Lower lobe of right lung (tissue), 2 donors: ENCODE measurements at regions not wholly inside any gene's neighbourhood (a gene's known extent, or its start where the extent isn't known, plus 50 kb on each side); places are given as distances from the start of the nearest gene placed in this dataset.
"Not testable (repeated sequence)": the region's sequence is repeated elsewhere in the genome, so short reads cannot be mapped to it uniquely, and the experiment has no call there.

Experiments
- ATAC-seq, 2 donors: fragments of 200-7000 bp; cut with Tn5 transposase; one replicate each; pipeline ENCODE4 v1.9.1; 2020 to 2022; ENCODE audit warnings: mild to moderate bottlenecking in 2 of 2, moderate library complexity in 2 of 2
- DNase-seq: peaks from one replicate; pipeline ENCODE4 v3.0.0-alpha.2; 2020
- H3K27ac ChIP-seq: fragments of 200-600 bp; one replicate; pipeline ENCODE4 v1.8.0; 2022
- H3K27me3 ChIP-seq: fragments of 200-600 bp; one replicate; pipeline ENCODE4 v1.8.0; 2022; ENCODE audit warnings: low read depth
- H3K36me3 ChIP-seq: fragments of 200-600 bp; one replicate; pipeline ENCODE4 v1.8.0; 2022; ENCODE audit warnings: mild to moderate bottlenecking
- H3K4me1 ChIP-seq: fragments of 200-600 bp; one replicate; pipeline ENCODE4 v1.8.0; 2022
- H3K4me3 ChIP-seq: fragments of 200-600 bp; one replicate; pipeline ENCODE4 v1.8.0; 2022; ENCODE audit warnings: mild to moderate bottlenecking
- H3K9me3 ChIP-seq: fragments of 200-600 bp; one replicate; pipeline ENCODE4 v1.8.0; 2022
- intact Hi-C: fragments of 100-400 bp; cut with DNase I; formaldehyde crosslinking; loops from one replicate; pipeline ENCODE4 v1.11.0; 2022
- TF ChIP-seq, protein P1 (sequence below): fragments of 200-600 bp; IDR thresholded peaks from one replicate; pipeline ENCODE4 v1.8.0; 2022; ENCODE audit warnings: antibody characterized with exemption, mild to moderate bottlenecking
- donor health status: DM: no; HTN: yes; CAD: no; lungs with severe emphysema.

DNA sequence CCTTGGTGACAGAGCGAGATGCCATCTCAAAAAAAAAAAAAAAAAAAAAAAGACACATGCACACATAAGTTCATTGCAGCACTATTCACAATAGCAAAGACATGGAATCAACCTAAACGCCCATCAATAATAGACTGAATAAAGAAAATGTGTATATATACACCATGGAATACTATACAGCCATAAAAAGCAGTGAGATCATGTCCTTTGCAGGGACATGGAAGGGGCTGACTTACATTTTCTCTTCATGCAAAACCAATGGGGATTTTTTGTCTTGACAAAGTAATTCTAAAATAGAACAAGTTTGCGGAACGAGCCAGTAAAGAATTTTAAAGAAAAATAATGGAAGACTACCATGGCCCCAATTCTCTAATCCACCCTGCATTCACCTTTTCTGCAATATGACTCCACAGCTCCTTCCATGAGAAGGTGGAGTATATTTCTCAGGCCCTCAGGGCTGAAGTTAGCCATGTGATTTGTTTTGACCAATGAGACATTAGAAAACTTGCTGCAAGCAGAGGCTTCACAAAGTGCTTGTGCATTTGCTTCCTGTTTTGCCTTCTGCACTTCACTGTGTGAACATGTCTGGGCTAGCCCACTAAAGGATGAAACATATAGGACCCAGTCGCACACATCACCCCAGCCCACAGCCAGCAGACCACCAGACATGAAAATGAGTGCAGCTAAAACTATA, 78.8 kb upstream of the NR5A2 start:
- TF ChIP-seq, protein P1, sequence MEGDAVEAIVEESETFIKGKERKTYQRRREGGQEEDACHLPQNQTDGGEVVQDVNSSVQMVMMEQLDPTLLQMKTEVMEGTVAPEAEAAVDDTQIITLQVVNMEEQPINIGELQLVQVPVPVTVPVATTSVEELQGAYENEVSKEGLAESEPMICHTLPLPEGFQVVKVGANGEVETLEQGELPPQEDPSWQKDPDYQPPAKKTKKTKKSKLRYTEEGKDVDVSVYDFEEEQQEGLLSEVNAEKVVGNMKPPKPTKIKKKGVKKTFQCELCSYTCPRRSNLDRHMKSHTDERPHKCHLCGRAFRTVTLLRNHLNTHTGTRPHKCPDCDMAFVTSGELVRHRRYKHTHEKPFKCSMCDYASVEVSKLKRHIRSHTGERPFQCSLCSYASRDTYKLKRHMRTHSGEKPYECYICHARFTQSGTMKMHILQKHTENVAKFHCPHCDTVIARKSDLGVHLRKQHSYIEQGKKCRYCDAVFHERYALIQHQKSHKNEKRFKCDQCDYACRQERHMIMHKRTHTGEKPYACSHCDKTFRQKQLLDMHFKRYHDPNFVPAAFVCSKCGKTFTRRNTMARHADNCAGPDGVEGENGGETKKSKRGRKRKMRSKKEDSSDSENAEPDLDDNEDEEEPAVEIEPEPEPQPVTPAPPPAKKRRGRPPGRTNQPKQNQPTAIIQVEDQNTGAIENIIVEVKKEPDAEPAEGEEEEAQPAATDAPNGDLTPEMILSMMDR: no peak
- Histone ChIP-seq H3K27me3 (no peaks in the 10 kb centered on the region), H3K36me3 (no peaks in the 10 kb centered on the region), H3K4me3 (no peak overlapping the region), H3K27ac (no peak overlapping the region), H3K9me3 (no peaks in the 10 kb centered on the region), H3K4me1 (no peaks in the 10 kb centered on the region)
- no peak for DNase-seq
- intact Hi-C loops: no loop called here
- ATAC-seq: no peak

DNA sequence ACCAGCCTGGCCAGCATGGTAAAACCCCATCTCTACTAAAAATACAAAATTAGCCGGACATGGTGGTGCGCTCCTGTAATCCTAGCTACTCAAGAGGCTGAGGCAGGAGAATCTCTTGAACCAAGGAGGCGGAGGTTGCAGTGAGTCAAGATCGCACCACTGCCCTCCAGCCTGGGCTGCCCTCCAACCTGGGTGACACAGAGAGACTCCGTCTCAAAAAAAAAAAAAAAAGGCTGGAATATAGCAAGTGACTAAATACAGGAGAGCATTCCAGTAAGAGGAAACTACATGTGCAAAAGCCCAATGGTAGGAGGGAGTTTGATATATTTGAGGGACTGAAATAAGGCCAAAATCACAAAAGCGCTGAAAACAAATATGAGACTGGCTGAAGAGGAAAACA, 76.5 kb upstream of the NR5A2 start:
- H3K4me1 ChIP-seq, H3K36me3 ChIP-seq, DNase-seq, H3K27ac ChIP-seq, intact Hi-C loops, H3K27me3 ChIP-seq, H3K4me3 ChIP-seq, ATAC-seq, H3K9me3 ChIP-seq: not testable (repeated sequence)

DNA sequence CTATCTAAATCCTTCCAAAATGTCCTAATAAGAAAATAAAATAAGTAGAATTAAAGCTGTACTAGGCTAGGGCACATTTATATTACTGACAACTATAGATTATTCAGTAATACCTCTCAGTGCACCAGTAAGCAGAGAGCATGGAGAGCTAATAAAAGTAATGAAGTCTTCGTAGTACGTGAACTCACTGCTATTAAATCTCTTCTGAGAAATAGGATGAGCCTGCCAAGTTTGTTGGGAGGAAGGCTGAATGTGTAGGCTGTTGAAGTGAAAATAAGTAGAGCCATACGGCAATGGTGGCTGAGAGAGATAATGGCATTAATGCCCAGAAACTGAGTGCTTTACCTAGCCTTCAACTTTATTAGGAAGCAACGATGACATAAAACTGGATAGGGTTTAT, 73.9 kb upstream of the NR5A2 start:
- TF ChIP-seq, protein P1: no peak
- intact Hi-C loops: no loop called here
- no peaks in the 10 kb centered on the region for H3K36me3 ChIP-seq
- H3K27me3 ChIP-seq: no peaks in the 10 kb centered on the region
- H3K4me3 ChIP-seq: no peak overlapping the region
- no peak for ATAC-seq
- no peaks in the 10 kb centered on the region for H3K9me3 ChIP-seq
- H3K4me1 ChIP-seq: no peaks in the 10 kb centered on the region
- no peak for DNase-seq
- no peak overlapping the region for H3K27ac ChIP-seq

DNA sequence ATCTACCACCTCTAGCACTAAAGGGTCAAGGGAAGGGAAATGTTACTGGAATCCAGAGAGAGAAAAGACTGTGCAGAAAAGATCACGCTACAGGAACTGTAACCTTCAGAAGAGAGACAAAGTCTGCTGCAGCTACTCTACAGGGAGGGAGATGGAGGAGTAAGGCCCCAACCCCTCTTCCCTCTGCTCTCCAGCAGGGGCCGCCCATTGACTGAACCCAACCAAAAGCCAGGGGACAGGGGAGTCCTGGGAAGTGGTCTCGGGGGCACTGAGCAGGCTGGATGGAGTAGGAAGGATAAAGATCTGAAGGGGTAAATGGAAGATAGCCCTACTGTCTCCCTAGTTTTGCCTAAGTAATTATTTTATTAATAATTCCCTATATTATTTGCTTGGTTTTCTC, 72.8 kb upstream of the NR5A2 start:
- Histone ChIP-seq H3K4me3 (no peak overlapping the region), H3K27ac (no peak overlapping the region), H3K36me3 (no peaks in the 10 kb centered on the region), H3K27me3 (no peaks in the 10 kb centered on the region), H3K4me1 (no peaks in the 10 kb centered on the region), H3K9me3 (no peaks in the 10 kb centered on the region)
- intact Hi-C loops: no loop called here
- no peak for DNase-seq
- TF ChIP-seq, protein P1: peak; percentile 19
- no peak for ATAC-seq

DNA sequence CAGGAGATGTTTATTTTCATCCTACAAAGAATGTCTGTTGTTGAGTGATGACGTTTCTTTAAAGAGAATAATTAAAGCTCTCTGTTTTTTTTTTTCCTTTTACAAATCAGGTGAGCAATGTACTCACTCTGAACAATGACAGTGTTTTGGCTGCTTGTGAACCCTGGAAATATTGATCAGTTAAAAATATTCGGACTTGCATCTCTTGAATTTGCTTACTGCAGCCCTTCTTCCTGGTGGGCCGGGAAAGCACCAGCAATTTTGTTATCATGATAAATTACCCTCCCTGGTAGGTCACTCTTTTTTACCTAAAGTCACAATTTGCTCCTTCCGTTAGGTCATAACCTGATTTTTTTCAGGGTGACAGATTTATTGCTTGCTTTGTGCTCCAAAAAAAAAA, 72.3 kb upstream of the NR5A2 start:
- Histone ChIP-seq H3K4me3 (no peak overlapping the region), H3K36me3 (no peaks in the 10 kb centered on the region), H3K27ac (no peak overlapping the region), H3K9me3 (no peaks in the 10 kb centered on the region), H3K27me3 (no peaks in the 10 kb centered on the region), H3K4me1 (no peaks in the 10 kb centered on the region)
- no peak for ATAC-seq
- intact Hi-C loops: no loop called here
- DNase-seq: no peak
- TF ChIP-seq, protein P1: no peak

DNA sequence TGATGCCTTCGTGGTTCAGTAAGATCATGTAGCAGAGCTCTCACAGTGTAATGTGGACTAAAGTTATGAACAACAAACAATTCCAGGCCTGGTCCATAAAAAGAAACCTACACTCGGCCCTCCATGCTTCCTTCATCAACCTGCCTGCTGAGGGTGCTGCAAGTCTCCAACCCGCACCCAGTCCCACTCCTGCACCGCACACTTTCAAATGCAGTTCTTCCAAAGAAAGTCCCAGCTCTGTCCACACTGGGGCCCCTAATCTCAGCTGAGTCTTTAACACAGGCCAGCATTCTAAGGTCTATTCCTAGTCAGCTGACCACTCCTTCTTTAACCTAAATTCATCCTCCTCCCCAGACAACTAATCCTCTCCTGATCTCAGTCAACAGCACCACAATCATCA, 71.5 kb upstream of the NR5A2 start:
- no peak for DNase-seq
- H3K27me3 ChIP-seq: no peaks in the 10 kb centered on the region
- intact Hi-C loops: no loop called here

More for the DNA sequence above, 71.5 kb upstream of the NR5A2 start:
- no peaks in the 10 kb centered on the region for H3K9me3 ChIP-seq
- no peaks in the 10 kb centered on the region for H3K36me3 ChIP-seq
- no peaks in the 10 kb centered on the region for H3K4me1 ChIP-seq
- H3K4me3 ChIP-seq: no peak overlapping the region
- H3K27ac ChIP-seq: no peak overlapping the region
- ATAC-seq: no peak
- TF ChIP-seq, protein P1: no peak
